Activated B cell treated with CpG ODN at 0.5 μM for 24 hours (primary cell): ENCODE measurements at regions not wholly inside any gene's neighbourhood (a gene's known extent, or its start where the extent isn't known, plus 50 kb on each side); places are given as distances from the start of the nearest gene placed in this dataset.

Experiments
- ATAC-seq: fragments of 200-7000 bp; cut with Tn5 transposase; one replicate; pipeline ENCODE4 v1.10.0; 2021; ENCODE audit warnings: low read depth, mild to moderate bottlenecking, moderate library complexity
- CTCF ChIA-PET: fragments of 350-600 bp; sonication (Branson Sonifier 250); formaldehyde crosslinking; loops from one replicate; lab custom pipeline; 2021; ENCODE audit warnings: antibody characterized with exemption; lab: Charles Lee
- POLR2A ChIA-PET: fragments of 350-600 bp; sonication (Branson Sonifier 250); formaldehyde crosslinking; loops from one replicate; lab custom pipeline; 2021; ENCODE audit warnings: antibody characterized with exemption; lab: Charles Lee
- DNase-seq: peaks from one replicate; pipeline ENCODE4 v3.0.0; 2022
- H3K27ac Mint-ChIP-seq: one replicate; pipeline ENCODE4 v1.8.0; 2020; ENCODE audit warnings: mixed read lengths
- H3K27me3 Mint-ChIP-seq: one replicate; pipeline ENCODE4 v1.8.0; 2021; ENCODE audit warnings: mixed read lengths
- H3K36me3 Mint-ChIP-seq: one replicate; pipeline ENCODE4 v1.8.0; 2021; ENCODE audit warnings: low read depth, mixed read lengths
- H3K4me1 Mint-ChIP-seq: one replicate; pipeline ENCODE4 v1.8.0; 2021; ENCODE audit warnings: mixed read lengths
- H3K4me3 Mint-ChIP-seq: one replicate; pipeline ENCODE4 v1.8.0; 2020; ENCODE audit warnings: mild to moderate bottlenecking, mixed read lengths
- H3K9me3 Mint-ChIP-seq: one replicate; pipeline ENCODE4 v1.8.0; 2020; ENCODE audit warnings: mixed read lengths
- intact Hi-C: fragments of 100-400 bp; cut with micrococcal nuclease; formaldehyde crosslinking; loops from one replicate; pipeline ENCODE4 v1.15.1; 2024
- TF ChIP-seq, protein P1 (sequence below): fragments of 200-600 bp; IDR thresholded peaks from one replicate; pipeline ENCODE4 v1.8.0; 2022; ENCODE audit warnings: antibody characterized with exemption, mild to moderate bottlenecking

DNA sequence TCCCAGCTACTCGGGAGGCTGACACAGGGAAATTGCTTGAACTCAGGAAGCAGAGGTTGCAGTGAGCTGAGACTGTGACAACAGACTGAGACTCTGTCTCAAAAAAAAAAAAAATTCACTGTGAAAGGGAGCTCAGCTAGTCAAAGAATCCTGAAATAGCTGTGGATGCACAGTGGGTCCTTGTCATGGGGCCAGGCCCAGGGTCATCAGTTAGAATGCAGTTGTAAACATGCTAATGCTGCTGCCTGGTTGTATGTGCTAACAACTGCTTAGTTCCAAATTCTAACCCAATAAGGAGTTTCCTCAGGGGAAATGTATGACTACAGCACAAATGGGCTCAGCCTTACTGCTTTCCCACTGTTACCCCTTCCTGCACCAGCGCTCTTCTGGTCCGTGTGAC is 84.0 kb downstream of the PALM2AKAP2 start:
- TF ChIP-seq, protein P1, sequence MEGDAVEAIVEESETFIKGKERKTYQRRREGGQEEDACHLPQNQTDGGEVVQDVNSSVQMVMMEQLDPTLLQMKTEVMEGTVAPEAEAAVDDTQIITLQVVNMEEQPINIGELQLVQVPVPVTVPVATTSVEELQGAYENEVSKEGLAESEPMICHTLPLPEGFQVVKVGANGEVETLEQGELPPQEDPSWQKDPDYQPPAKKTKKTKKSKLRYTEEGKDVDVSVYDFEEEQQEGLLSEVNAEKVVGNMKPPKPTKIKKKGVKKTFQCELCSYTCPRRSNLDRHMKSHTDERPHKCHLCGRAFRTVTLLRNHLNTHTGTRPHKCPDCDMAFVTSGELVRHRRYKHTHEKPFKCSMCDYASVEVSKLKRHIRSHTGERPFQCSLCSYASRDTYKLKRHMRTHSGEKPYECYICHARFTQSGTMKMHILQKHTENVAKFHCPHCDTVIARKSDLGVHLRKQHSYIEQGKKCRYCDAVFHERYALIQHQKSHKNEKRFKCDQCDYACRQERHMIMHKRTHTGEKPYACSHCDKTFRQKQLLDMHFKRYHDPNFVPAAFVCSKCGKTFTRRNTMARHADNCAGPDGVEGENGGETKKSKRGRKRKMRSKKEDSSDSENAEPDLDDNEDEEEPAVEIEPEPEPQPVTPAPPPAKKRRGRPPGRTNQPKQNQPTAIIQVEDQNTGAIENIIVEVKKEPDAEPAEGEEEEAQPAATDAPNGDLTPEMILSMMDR = no peak
- Mint-ChIP-seq H3K4me1 (no peaks in the 10 kb centered on the region), H3K27ac (no peak overlapping the region), H3K27me3 (peaks cover 12% of the 10 kb centered on the region), H3K36me3 (no peaks in the 10 kb centered on the region), H3K4me3 (no peak overlapping the region), H3K9me3 (no peaks in the 10 kb centered on the region)
- no peak for ATAC-seq
- POLR2A ChIA-PET = no interaction called here
- DNase-seq = no peak
- CTCF ChIA-PET = no interaction called here
- intact Hi-C loops = no loop called here

GRCh38 chr9:109865521-109865920 is 85.5 kb downstream of the PALM2AKAP2 start:
- ATAC-seq = no peak
- H3K27ac Mint-ChIP-seq = no peak overlapping the region
- intact Hi-C loops = no loop called here
- DNase-seq = no peak
- POLR2A ChIA-PET = no interaction called here
- no peaks in the 10 kb centered on the region for H3K4me1 Mint-ChIP-seq
- H3K4me3 Mint-ChIP-seq = no peak overlapping the region
- H3K27me3 Mint-ChIP-seq = peaks cover 15% of the 10 kb centered on the region
- no peaks in the 10 kb centered on the region for H3K9me3 Mint-ChIP-seq
- TF ChIP-seq, protein P1 = no peak
- H3K36me3 Mint-ChIP-seq = no peaks in the 10 kb centered on the region
- CTCF ChIA-PET = no interaction called here

GRCh38 chr9:109868207-109868606 is 88.2 kb downstream of the PALM2AKAP2 start:
- CTCF ChIA-PET = no interaction called here
- DNase-seq (no peak), ATAC-seq (no peak)
- TF ChIP-seq, protein P1 = no peak
- POLR2A ChIA-PET = no interaction called here
- intact Hi-C loops = no loop called here
- no peaks in the 10 kb centered on the region for H3K9me3 Mint-ChIP-seq
- no peak overlapping the region for H3K27ac Mint-ChIP-seq
- no peaks in the 10 kb centered on the region for H3K36me3 Mint-ChIP-seq
- peaks cover 20% of the 10 kb centered on the region for H3K27me3 Mint-ChIP-seq
- no peaks in the 10 kb centered on the region for H3K4me1 Mint-ChIP-seq
- H3K4me3 Mint-ChIP-seq = no peak overlapping the region

DNA sequence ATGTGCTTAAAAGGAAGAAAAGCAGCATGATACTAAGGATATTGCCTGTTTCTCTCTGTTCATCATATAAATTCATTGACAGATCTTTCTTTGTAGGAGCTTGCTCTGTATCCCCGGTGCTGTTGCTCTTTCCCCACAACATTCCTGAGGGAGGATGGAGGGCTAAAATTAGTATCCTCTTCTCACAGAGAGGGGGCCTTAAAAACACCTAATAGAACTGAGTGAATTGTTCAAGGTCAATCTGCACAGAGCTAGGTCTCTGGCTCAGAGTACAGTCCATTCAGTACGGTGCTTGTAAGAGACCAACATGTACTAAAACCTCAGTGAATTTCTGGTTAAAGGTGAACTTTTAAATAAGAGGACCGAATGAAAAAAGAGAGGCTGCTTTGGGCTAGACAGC is 88.7 kb downstream of the PALM2AKAP2 start:
- ChIA-PET POLR2A (no interaction called here), CTCF (no interaction called here)
- ATAC-seq = no peak
- Mint-ChIP-seq H3K9me3 (no peaks in the 10 kb centered on the region), H3K27ac (no peak overlapping the region), H3K27me3 (peaks cover 23% of the 10 kb centered on the region), H3K4me1 (no peaks in the 10 kb centered on the region), H3K36me3 (no peaks in the 10 kb centered on the region), H3K4me3 (no peak overlapping the region)
- no peak for DNase-seq
- TF ChIP-seq, protein P1 = no peak
- intact Hi-C loops = no loop called here

DNA sequence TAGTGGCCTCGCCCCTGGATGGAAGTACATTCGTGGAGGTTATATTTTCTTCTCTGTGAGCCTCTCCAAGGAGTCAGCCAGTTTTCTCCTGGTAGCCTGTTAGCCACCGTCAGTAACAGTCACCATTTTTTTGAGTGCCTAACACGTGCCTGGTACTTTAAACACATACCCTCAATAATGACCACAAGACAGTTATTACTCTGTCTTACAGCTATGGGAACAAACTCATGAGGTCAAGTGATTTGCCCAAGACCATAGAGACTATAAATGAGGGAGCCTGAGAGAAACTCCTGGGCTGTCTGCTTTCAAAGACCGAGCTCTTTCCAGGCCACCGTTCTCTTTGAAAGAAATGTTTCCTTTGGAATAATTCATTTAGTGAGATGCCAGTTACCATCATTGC is 90.4 kb downstream of the PALM2AKAP2 start:
- peaks cover 30% of the 10 kb centered on the region for H3K27me3 Mint-ChIP-seq

More for the DNA sequence above, 90.4 kb downstream of the PALM2AKAP2 start:
- Mint-ChIP-seq H3K9me3 (no peaks in the 10 kb centered on the region), H3K27ac (no peak overlapping the region), H3K4me3 (no peak overlapping the region), H3K4me1 (no peaks in the 10 kb centered on the region), H3K36me3 (no peaks in the 10 kb centered on the region)
- ChIA-PET CTCF (no interaction called here), POLR2A (no interaction called here)
- no peak for DNase-seq
- no peak for ATAC-seq
- intact Hi-C loops = no loop called here
- TF ChIP-seq, protein P1 = no peak
